Activated CD4-positive, alpha-beta memory T cell treated with anti-CD3 and anti-CD28 coated beads, Interleukin-2, amount 10 ng/mL, durations not matched to agents 7 days and 5 days (primary cell): ENCODE measurements at regions not wholly inside any gene's neighbourhood (a gene's known extent, or its start where the extent isn't known, plus 50 kb on each side); places are given as distances from the start of the nearest gene placed in this dataset.

Source experiments
- CTCF ChIA-PET: fragments of 350-600 bp; sonication (Branson Sonifier 250); formaldehyde crosslinking; loops from one replicate; lab custom pipeline; 2021; ENCODE audit warnings: antibody characterized with exemption, inconsistent platforms; lab: Charles Lee
- POLR2A ChIA-PET: fragments of 350-600 bp; sonication (Branson Sonifier 250); formaldehyde crosslinking; loops from one replicate; lab custom pipeline; 2021; ENCODE audit warnings: antibody characterized with exemption; lab: Charles Lee
- DNase-seq: peaks from one replicate; pipeline ENCODE4 v3.0.0-alpha.2; 2020
- H3K27ac Mint-ChIP-seq: one replicate; pipeline ENCODE4 v1.8.0; 2021; ENCODE audit warnings: mild to moderate bottlenecking, mixed read lengths
- H3K27me3 Mint-ChIP-seq: one replicate; pipeline ENCODE4 v1.8.0; 2021; ENCODE audit warnings: mixed read lengths
- H3K36me3 Mint-ChIP-seq: one replicate; pipeline ENCODE4 v1.8.0; 2021; ENCODE audit warnings: low read depth, mixed read lengths
- H3K4me1 Mint-ChIP-seq: one replicate; pipeline ENCODE4 v1.8.0; 2021; ENCODE audit warnings: mixed read lengths
- H3K4me3 Mint-ChIP-seq: one replicate; pipeline ENCODE4 v1.8.0; 2021; ENCODE audit warnings: mild to moderate bottlenecking, mixed read lengths
- H3K9me3 Mint-ChIP-seq: one replicate; pipeline ENCODE4 v1.8.0; 2021; ENCODE audit warnings: mixed read lengths

GRCh38 chr6:19032591-19033295 is 645.6 kb downstream of the RNF144B start:
- H3K4me3 Mint-ChIP-seq: no peak overlapping the region
- no peaks in the 10 kb centered on the region for H3K36me3 Mint-ChIP-seq
- DNase-seq: no peak
- H3K27ac Mint-ChIP-seq: no peak overlapping the region
- H3K4me1 Mint-ChIP-seq: no peaks in the 10 kb centered on the region
- H3K9me3 Mint-ChIP-seq: peaks cover 6% of the 10 kb centered on the region
- POLR2A ChIA-PET: no interaction called here
- CTCF ChIA-PET: no interaction called here
- H3K27me3 Mint-ChIP-seq: no peaks in the 10 kb centered on the region

GRCh38 chr6:19033683-19034082 is 646.5 kb downstream of the RNF144B start:
- Mint-ChIP-seq H3K27ac (no peak overlapping the region), H3K27me3 (no peaks in the 10 kb centered on the region), H3K9me3 (peaks cover 5% of the 10 kb centered on the region), H3K36me3 (no peaks in the 10 kb centered on the region), H3K4me1 (no peaks in the 10 kb centered on the region), H3K4me3 (no peak overlapping the region)
- POLR2A ChIA-PET: no interaction called here
- no peak for DNase-seq
- CTCF ChIA-PET: no interaction called here

GRCh38 chr6:19034986-19035385 is 647.8 kb downstream of the RNF144B start:
- no peak overlapping the region for H3K4me3 Mint-ChIP-seq
- no peaks in the 10 kb centered on the region for H3K4me1 Mint-ChIP-seq
- no peak overlapping the region for H3K27ac Mint-ChIP-seq
- ChIA-PET CTCF (no interaction called here), POLR2A (no interaction called here)
- no peaks in the 10 kb centered on the region for H3K27me3 Mint-ChIP-seq
- DNase-seq: no peak
- peaks cover 4% of the 10 kb centered on the region for H3K9me3 Mint-ChIP-seq
- H3K36me3 Mint-ChIP-seq: no peaks in the 10 kb centered on the region

- Mint-ChIP-seq H3K4me1 (no peaks in the 10 kb centered on the region), H3K4me3 (no peak overlapping the region), H3K27me3 (no peaks in the 10 kb centered on the region), H3K36me3 (no peaks in the 10 kb centered on the region), H3K27ac (no peak overlapping the region), H3K9me3 (peaks cover 4% of the 10 kb centered on the region)
- DNase-seq: no peak
- CTCF ChIA-PET: no interaction called here
- POLR2A ChIA-PET: no interaction called here
These were observed 648.5 kb downstream of the RNF144B start for GRCh38 chr6:19035461-19036195.

GRCh38 chr6:19036196-19036555 is 649.0 kb downstream of the RNF144B start:
- Mint-ChIP-seq H3K4me1 (no peaks in the 10 kb centered on the region), H3K27me3 (no peaks in the 10 kb centered on the region), H3K9me3 (peaks cover 4% of the 10 kb centered on the region), H3K36me3 (no peaks in the 10 kb centered on the region), H3K27ac (no peak overlapping the region), H3K4me3 (no peak overlapping the region)
- ChIA-PET CTCF (no interaction called here), POLR2A (no interaction called here)
- no peak for DNase-seq

GRCh38 chr6:19037607-19038006 is 650.5 kb downstream of the RNF144B start:
- Mint-ChIP-seq H3K4me3 (no peak overlapping the region), H3K36me3 (no peaks in the 10 kb centered on the region), H3K27me3 (no peaks in the 10 kb centered on the region), H3K27ac (no peak overlapping the region), H3K9me3 (peaks cover 4% of the 10 kb centered on the region), H3K4me1 (no peaks in the 10 kb centered on the region)
- ChIA-PET CTCF (interaction anchor here (0.6 kb wide), 1 partner anchor 11 kb away, joined by 3 read pairs; no protein-coding TSS in a partner anchor), POLR2A (no interaction called here)
- DNase-seq: no peak

GRCh38 chr6:19039287-19039686 is 652.1 kb downstream of the RNF144B start:
- peaks cover 4% of the 10 kb centered on the region for H3K9me3 Mint-ChIP-seq
- no peaks in the 10 kb centered on the region for H3K36me3 Mint-ChIP-seq
- ChIA-PET CTCF (no interaction called here), POLR2A (no interaction called here)
- H3K27ac Mint-ChIP-seq: no peak overlapping the region
- DNase-seq: no peak
- no peak overlapping the region for H3K4me3 Mint-ChIP-seq
- H3K4me1 Mint-ChIP-seq: no peaks in the 10 kb centered on the region
- no peaks in the 10 kb centered on the region for H3K27me3 Mint-ChIP-seq

GRCh38 chr6:19041906-19042305 is 654.8 kb downstream of the RNF144B start:
- ChIA-PET CTCF (no interaction called here), POLR2A (no interaction called here)
- no peak for DNase-seq
- Mint-ChIP-seq H3K27me3 (no peaks in the 10 kb centered on the region), H3K27ac (no peak overlapping the region), H3K36me3 (no peaks in the 10 kb centered on the region), H3K4me3 (no peak overlapping the region), H3K4me1 (no peaks in the 10 kb centered on the region), H3K9me3 (peaks cover under 1% of the 10 kb centered on the region)

GRCh38 chr6:19042420-19042819 is 655.3 kb downstream of the RNF144B start:
- H3K36me3 Mint-ChIP-seq: no peaks in the 10 kb centered on the region
- ChIA-PET CTCF (no interaction called here), POLR2A (no interaction called here)
- DNase-seq: no peak
- H3K4me1 Mint-ChIP-seq: no peaks in the 10 kb centered on the region
- no peaks in the 10 kb centered on the region for H3K9me3 Mint-ChIP-seq
- no peaks in the 10 kb centered on the region for H3K27me3 Mint-ChIP-seq
- H3K4me3 Mint-ChIP-seq: no peak overlapping the region
- H3K27ac Mint-ChIP-seq: no peak overlapping the region

- H3K27ac Mint-ChIP-seq: no peak overlapping the region
- peaks cover 9% of the 10 kb centered on the region for H3K9me3 Mint-ChIP-seq
- no peaks in the 10 kb centered on the region for H3K4me1 Mint-ChIP-seq
- H3K27me3 Mint-ChIP-seq: no peaks in the 10 kb centered on the region
- CTCF ChIA-PET: no interaction called here
- DNase-seq: no peak
- H3K36me3 Mint-ChIP-seq: no peaks in the 10 kb centered on the region
- no peak overlapping the region for H3K4me3 Mint-ChIP-seq
- POLR2A ChIA-PET: no interaction called here
These were observed 663.6 kb downstream of the RNF144B start for GRCh38 chr6:19050765-19051164.

- CTCF ChIA-PET: no interaction called here
These were observed 665.1 kb downstream of the RNF144B start for GRCh38 chr6:19052219-19052618.

GRCh38 chr6:19059102-19059501 is 672.0 kb downstream of the RNF144B start:
- Mint-ChIP-seq H3K27me3 (no peaks in the 10 kb centered on the region), H3K36me3 (no peaks in the 10 kb centered on the region), H3K4me3 (no peak overlapping the region), H3K4me1 (no peaks in the 10 kb centered on the region), H3K9me3 (peaks cover 5% of the 10 kb centered on the region), H3K27ac (no peak overlapping the region)
- CTCF ChIA-PET: no interaction called here
- no peak for DNase-seq
- POLR2A ChIA-PET: no interaction called here

More at GRCh38 chr6:19052219-19052618, 665.1 kb downstream of the RNF144B start:
- H3K27me3 Mint-ChIP-seq: no peaks in the 10 kb centered on the region
- H3K9me3 Mint-ChIP-seq: peaks cover 11% of the 10 kb centered on the region
- no peaks in the 10 kb centered on the region for H3K36me3 Mint-ChIP-seq
- POLR2A ChIA-PET: no interaction called here
- H3K4me1 Mint-ChIP-seq: no peaks in the 10 kb centered on the region
- no peak overlapping the region for H3K4me3 Mint-ChIP-seq
- no peak for DNase-seq
- no peak overlapping the region for H3K27ac Mint-ChIP-seq

- Mint-ChIP-seq H3K27me3 (no peaks in the 10 kb centered on the region), H3K36me3 (no peaks in the 10 kb centered on the region), H3K9me3 (no peaks in the 10 kb centered on the region), H3K4me1 (no peaks in the 10 kb centered on the region), H3K4me3 (no peak overlapping the region), H3K27ac (no peak overlapping the region)
- DNase-seq: no peak
- CTCF ChIA-PET: no interaction called here
- POLR2A ChIA-PET: no interaction called here
These were observed 680.0 kb downstream of the RNF144B start for GRCh38 chr6:19067165-19067564.

GRCh38 chr6:19070520-19070919 is 683.4 kb downstream of the RNF144B start:
- H3K4me3 Mint-ChIP-seq: no peak overlapping the region
- peaks cover 4% of the 10 kb centered on the region for H3K9me3 Mint-ChIP-seq
- ChIA-PET CTCF (no interaction called here), POLR2A (no interaction called here)
- no peaks in the 10 kb centered on the region for H3K36me3 Mint-ChIP-seq
- DNase-seq: no peak
- H3K4me1 Mint-ChIP-seq: no peaks in the 10 kb centered on the region
- H3K27ac Mint-ChIP-seq: no peak overlapping the region
- no peaks in the 10 kb centered on the region for H3K27me3 Mint-ChIP-seq
